Fibroblast of the aortic adventitia (primary cell): ENCODE measurements at regions not wholly inside any gene's neighbourhood (a gene's known extent, or its start where the extent isn't known, plus 50 kb on each side); places are given as distances from the start of the nearest gene placed in this dataset.
A peak's percentile ranks its signal among the peaks of the same experiment; 100 is the strongest.

Source experiments
- DNase-seq: peaks from one replicate; pipeline ENCODE4 v3.0.0-alpha.2; 2010; ENCODE audit warnings: low read depth
- H3K4me3 ChIP-seq: 2 replicates; pipeline ENCODE4 v1.5.1; 2011; ENCODE audit warnings: low read depth, mild to moderate bottlenecking, control low read depth, low read length, moderate library complexity
- TF ChIP-seq, protein P1 (sequence below): IDR thresholded peaks from 2 replicates; pipeline ENCODE4 v1.5.1; 2011; ENCODE audit warnings: mild to moderate bottlenecking, low read length, control low read depth, inconsistent platforms; ENCODE audit not compliant: insufficient read depth

- DNase-seq, result no peak
- no peak overlapping the region for H3K4me3 ChIP-seq
- TF ChIP-seq, protein P1, sequence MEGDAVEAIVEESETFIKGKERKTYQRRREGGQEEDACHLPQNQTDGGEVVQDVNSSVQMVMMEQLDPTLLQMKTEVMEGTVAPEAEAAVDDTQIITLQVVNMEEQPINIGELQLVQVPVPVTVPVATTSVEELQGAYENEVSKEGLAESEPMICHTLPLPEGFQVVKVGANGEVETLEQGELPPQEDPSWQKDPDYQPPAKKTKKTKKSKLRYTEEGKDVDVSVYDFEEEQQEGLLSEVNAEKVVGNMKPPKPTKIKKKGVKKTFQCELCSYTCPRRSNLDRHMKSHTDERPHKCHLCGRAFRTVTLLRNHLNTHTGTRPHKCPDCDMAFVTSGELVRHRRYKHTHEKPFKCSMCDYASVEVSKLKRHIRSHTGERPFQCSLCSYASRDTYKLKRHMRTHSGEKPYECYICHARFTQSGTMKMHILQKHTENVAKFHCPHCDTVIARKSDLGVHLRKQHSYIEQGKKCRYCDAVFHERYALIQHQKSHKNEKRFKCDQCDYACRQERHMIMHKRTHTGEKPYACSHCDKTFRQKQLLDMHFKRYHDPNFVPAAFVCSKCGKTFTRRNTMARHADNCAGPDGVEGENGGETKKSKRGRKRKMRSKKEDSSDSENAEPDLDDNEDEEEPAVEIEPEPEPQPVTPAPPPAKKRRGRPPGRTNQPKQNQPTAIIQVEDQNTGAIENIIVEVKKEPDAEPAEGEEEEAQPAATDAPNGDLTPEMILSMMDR, result no peak
These were observed 177.3 kb downstream of the SEC14L1 start for GRCh38 chr17:77318021-77318420.

- TF ChIP-seq, protein P1, result no peak
- H3K4me3 ChIP-seq, result peak overlapping the region; percentile 77
- peak; percentile 66 for DNase-seq
These were observed 177.9 kb downstream of the SEC14L1 start for GRCh38 chr17:77318491-77319210.

DNA sequence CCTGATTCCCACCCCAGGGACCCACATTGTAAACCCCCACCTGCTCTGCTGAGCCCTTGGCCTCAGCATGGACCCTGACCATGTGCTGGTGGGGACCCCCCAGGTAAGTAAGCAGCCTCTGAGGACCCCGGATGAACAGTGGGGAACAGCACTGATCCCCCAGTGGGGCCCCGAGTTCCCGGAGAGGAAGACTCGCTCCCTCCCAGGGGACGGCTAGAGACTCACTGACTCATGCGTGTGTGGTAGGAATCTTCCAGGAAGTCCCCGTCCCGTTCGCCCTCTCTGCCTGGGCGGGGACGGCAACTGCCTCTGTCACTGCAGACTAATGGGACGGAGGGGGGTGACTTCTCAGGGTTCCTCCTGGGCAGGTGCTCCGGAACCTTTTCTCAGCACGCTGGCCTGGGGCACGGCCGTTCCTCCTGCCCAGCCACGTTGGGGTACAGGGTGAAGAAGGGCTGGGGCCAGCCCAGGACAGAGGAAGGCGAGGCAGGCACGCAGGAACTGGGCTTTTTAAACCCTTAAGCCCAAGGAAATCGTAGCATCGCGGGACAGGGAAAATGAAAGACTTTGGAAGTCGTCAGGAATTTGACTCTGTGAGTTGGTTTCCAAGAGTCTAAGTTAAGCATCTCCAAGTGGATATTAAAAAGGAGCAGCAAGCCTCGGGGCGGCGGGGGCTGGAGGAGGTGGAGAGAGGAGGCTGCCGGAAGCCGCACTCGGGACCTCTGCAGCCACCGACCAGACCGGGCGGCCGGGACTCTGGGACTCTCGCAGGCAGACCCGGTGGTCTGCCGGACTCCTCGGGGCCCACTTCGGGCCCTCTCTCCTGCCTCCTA, 178.7 kb downstream of the SEC14L1 start:
- peak; percentile 78 for DNase-seq
- TF ChIP-seq, protein P1, result no peak
- peak overlapping the region; percentile 77 for H3K4me3 ChIP-seq

GRCh38 chr17:77320044-77320440, 179.3 kb downstream of the SEC14L1 start:
- TF ChIP-seq, protein P1, result no peak
- DNase-seq, result peak; percentile 85
- H3K4me3 ChIP-seq, result peak overlapping the region; percentile 77

GRCh38 chr17:77320485-77321256, 179.9 kb downstream of the SEC14L1 start:
- H3K4me3 ChIP-seq, result peak overlapping the region; percentile 77
- TF ChIP-seq, protein P1, result no peak
- DNase-seq, result peak; percentile 58

GRCh38 chr17:77321649-77322513, 181.1 kb downstream of the SEC14L1 start:
- TF ChIP-seq, protein P1, result no peak
- no peak for DNase-seq
- H3K4me3 ChIP-seq, result peak overlapping the region; percentile 60
